Activated T-helper 17 cell treated with anti-CD3 and anti-CD28 coated beads, Interleukin-2, amount 50 U/mL, for 72 hours (primary cell): ENCODE measurements at regions not wholly inside any gene's neighbourhood (a gene's known extent, or its start where the extent isn't known, plus 50 kb on each side); places are given as distances from the start of the nearest gene placed in this dataset.

Experiments used
- ATAC-seq: fragments of 150-1000 bp; cut with Tn5 transposase; replicated peaks from 2 replicates; pipeline ENCODE4 v1.10.0; 2021; ENCODE audit warnings: mild to moderate bottlenecking, moderate library complexity
- H3K27ac Mint-ChIP-seq: one replicate; pipeline ENCODE4 v1.8.0; 2022; ENCODE audit warnings: mixed read lengths
- H3K27me3 Mint-ChIP-seq: one replicate; pipeline ENCODE4 v1.8.0; 2022; ENCODE audit warnings: mixed read lengths
- H3K36me3 Mint-ChIP-seq: one replicate; pipeline ENCODE4 v1.8.0; 2022; ENCODE audit warnings: low read depth, mild to moderate bottlenecking, mixed read lengths
- H3K4me1 Mint-ChIP-seq: one replicate; pipeline ENCODE4 v1.8.0; 2022; ENCODE audit warnings: mixed read lengths
- H3K4me3 Mint-ChIP-seq: one replicate; pipeline ENCODE4 v1.8.0; 2022; ENCODE audit warnings: mild to moderate bottlenecking, mixed read lengths
- H3K9me3 Mint-ChIP-seq: one replicate; pipeline ENCODE4 v1.8.0; 2022; ENCODE audit warnings: mixed read lengths

- H3K9me3 Mint-ChIP-seq = peaks cover 4% of the 10 kb centered on the region
- no peak for ATAC-seq
- no peak overlapping the region for H3K27ac Mint-ChIP-seq
- H3K27me3 Mint-ChIP-seq = peaks cover 5% of the 10 kb centered on the region
- H3K36me3 Mint-ChIP-seq = no peaks in the 10 kb centered on the region
- no peaks in the 10 kb centered on the region for H3K4me1 Mint-ChIP-seq
- no peak overlapping the region for H3K4me3 Mint-ChIP-seq
Observed at GRCh38 chr5:2508514-2508913, 243.0 kb downstream of the IRX2 start.

GRCh38 chr5:2507611-2508010 is 243.9 kb downstream of the IRX2 start:
- no peak for ATAC-seq
- Mint-ChIP-seq H3K27ac (no peak overlapping the region), H3K27me3 (peaks cover 5% of the 10 kb centered on the region), H3K9me3 (peaks cover 4% of the 10 kb centered on the region), H3K4me3 (no peak overlapping the region), H3K36me3 (no peaks in the 10 kb centered on the region), H3K4me1 (no peaks in the 10 kb centered on the region)

- Mint-ChIP-seq H3K9me3 (peaks cover 4% of the 10 kb centered on the region), H3K27ac (no peak overlapping the region), H3K4me3 (no peak overlapping the region), H3K27me3 (peaks cover 5% of the 10 kb centered on the region), H3K4me1 (no peaks in the 10 kb centered on the region), H3K36me3 (no peaks in the 10 kb centered on the region)
- no peak for ATAC-seq
Observed at GRCh38 chr5:2506603-2507002, 244.9 kb downstream of the IRX2 start.

GRCh38 chr5:2505217-2505616 is 246.3 kb downstream of the IRX2 start:
- peaks cover 4% of the 10 kb centered on the region for H3K9me3 Mint-ChIP-seq
- no peak for ATAC-seq
- H3K4me1 Mint-ChIP-seq = no peaks in the 10 kb centered on the region
- no peak overlapping the region for H3K4me3 Mint-ChIP-seq
- H3K27ac Mint-ChIP-seq = no peak overlapping the region
- H3K36me3 Mint-ChIP-seq = no peaks in the 10 kb centered on the region
- peaks cover 5% of the 10 kb centered on the region for H3K27me3 Mint-ChIP-seq

- Mint-ChIP-seq H3K4me3 (no peak overlapping the region), H3K27ac (no peak overlapping the region), H3K27me3 (no peaks in the 10 kb centered on the region), H3K4me1 (no peaks in the 10 kb centered on the region), H3K36me3 (no peaks in the 10 kb centered on the region), H3K9me3 (peaks cover 4% of the 10 kb centered on the region)
- no peak for ATAC-seq
Observed at GRCh38 chr5:2502970-2503594, 248.4 kb downstream of the IRX2 start.

- H3K9me3 Mint-ChIP-seq = peaks cover 4% of the 10 kb centered on the region
- H3K27me3 Mint-ChIP-seq = no peaks in the 10 kb centered on the region
- H3K36me3 Mint-ChIP-seq = no peaks in the 10 kb centered on the region
- no peak for ATAC-seq
- H3K27ac Mint-ChIP-seq = no peak overlapping the region
- H3K4me1 Mint-ChIP-seq = no peaks in the 10 kb centered on the region
- no peak overlapping the region for H3K4me3 Mint-ChIP-seq
Observed at GRCh38 chr5:2499917-2500316, 251.6 kb downstream of the IRX2 start.

- no peaks in the 10 kb centered on the region for H3K27me3 Mint-ChIP-seq
- no peak overlapping the region for H3K4me3 Mint-ChIP-seq
- H3K9me3 Mint-ChIP-seq = peaks cover 3% of the 10 kb centered on the region
- H3K27ac Mint-ChIP-seq = no peak overlapping the region
- H3K4me1 Mint-ChIP-seq = no peaks in the 10 kb centered on the region
- no peak for ATAC-seq
- no peaks in the 10 kb centered on the region for H3K36me3 Mint-ChIP-seq
Observed at GRCh38 chr5:2496891-2497290, 254.6 kb downstream of the IRX2 start.

- no peaks in the 10 kb centered on the region for H3K27me3 Mint-ChIP-seq
- H3K4me1 Mint-ChIP-seq = no peaks in the 10 kb centered on the region
- no peak overlapping the region for H3K4me3 Mint-ChIP-seq
- no peak for ATAC-seq
- H3K9me3 Mint-ChIP-seq = peaks cover 3% of the 10 kb centered on the region
- H3K36me3 Mint-ChIP-seq = no peaks in the 10 kb centered on the region
- H3K27ac Mint-ChIP-seq = no peak overlapping the region
Observed at GRCh38 chr5:2496126-2496525, 255.4 kb downstream of the IRX2 start.

GRCh38 chr5:2493356-2493755 is 258.1 kb downstream of the IRX2 start:
- H3K4me1 Mint-ChIP-seq = no peaks in the 10 kb centered on the region
- H3K27me3 Mint-ChIP-seq = no peaks in the 10 kb centered on the region
- H3K4me3 Mint-ChIP-seq = no peak overlapping the region
- ATAC-seq = no peak
- H3K36me3 Mint-ChIP-seq = no peaks in the 10 kb centered on the region
- H3K27ac Mint-ChIP-seq = no peak overlapping the region
- peaks cover 3% of the 10 kb centered on the region for H3K9me3 Mint-ChIP-seq

- Mint-ChIP-seq H3K36me3 (no peaks in the 10 kb centered on the region), H3K4me3 (no peak overlapping the region), H3K27ac (no peak overlapping the region), H3K27me3 (no peaks in the 10 kb centered on the region), H3K4me1 (no peaks in the 10 kb centered on the region), H3K9me3 (peaks cover 3% of the 10 kb centered on the region)
- no peak for ATAC-seq
Observed at GRCh38 chr5:2492476-2492875, 259.0 kb downstream of the IRX2 start.

- no peak overlapping the region for H3K27ac Mint-ChIP-seq
- H3K36me3 Mint-ChIP-seq = no peaks in the 10 kb centered on the region
- peaks cover 3% of the 10 kb centered on the region for H3K9me3 Mint-ChIP-seq
- no peak for ATAC-seq
- H3K4me1 Mint-ChIP-seq = no peaks in the 10 kb centered on the region
- H3K27me3 Mint-ChIP-seq = no peaks in the 10 kb centered on the region
- no peak overlapping the region for H3K4me3 Mint-ChIP-seq
Observed at GRCh38 chr5:2491846-2492245, 259.6 kb downstream of the IRX2 start.

- H3K27ac Mint-ChIP-seq = no peak overlapping the region
- no peak overlapping the region for H3K4me3 Mint-ChIP-seq
- peaks cover 7% of the 10 kb centered on the region for H3K9me3 Mint-ChIP-seq
- H3K36me3 Mint-ChIP-seq = no peaks in the 10 kb centered on the region
- ATAC-seq = no peak
- H3K27me3 Mint-ChIP-seq = no peaks in the 10 kb centered on the region
- no peaks in the 10 kb centered on the region for H3K4me1 Mint-ChIP-seq
Observed at GRCh38 chr5:2489306-2489705, 262.2 kb downstream of the IRX2 start.

GRCh38 chr5:2488593-2488992 is 262.9 kb downstream of the IRX2 start:
- ATAC-seq = no peak
- Mint-ChIP-seq H3K36me3 (no peaks in the 10 kb centered on the region), H3K4me1 (no peaks in the 10 kb centered on the region), H3K27ac (no peak overlapping the region), H3K27me3 (no peaks in the 10 kb centered on the region), H3K4me3 (no peak overlapping the region), H3K9me3 (peaks cover 7% of the 10 kb centered on the region)

GRCh38 chr5:2487152-2487763 is 264.2 kb downstream of the IRX2 start:
- Mint-ChIP-seq H3K27ac (no peak overlapping the region), H3K4me1 (no peaks in the 10 kb centered on the region), H3K4me3 (no peak overlapping the region), H3K27me3 (no peaks in the 10 kb centered on the region), H3K9me3 (peaks cover 8% of the 10 kb centered on the region), H3K36me3 (no peaks in the 10 kb centered on the region)
- ATAC-seq = no peak

- ATAC-seq = no peak
- Mint-ChIP-seq H3K4me3 (no peak overlapping the region), H3K9me3 (peaks cover 12% of the 10 kb centered on the region), H3K27me3 (no peaks in the 10 kb centered on the region), H3K36me3 (no peaks in the 10 kb centered on the region), H3K27ac (no peak overlapping the region), H3K4me1 (no peaks in the 10 kb centered on the region)
Observed at GRCh38 chr5:2486373-2486772, 265.1 kb downstream of the IRX2 start.

GRCh38 chr5:2482778-2483177 is 268.7 kb downstream of the IRX2 start:
- Mint-ChIP-seq H3K27ac (no peak overlapping the region), H3K9me3 (peaks cover 21% of the 10 kb centered on the region), H3K4me3 (no peak overlapping the region), H3K27me3 (peaks cover 3% of the 10 kb centered on the region), H3K36me3 (no peaks in the 10 kb centered on the region), H3K4me1 (no peaks in the 10 kb centered on the region)
- ATAC-seq = no peak
